Liver (tissue), 3 donors: ENCODE measurements at regions not wholly inside any gene's neighbourhood (a gene's known extent, or its start where the extent isn't known, plus 50 kb on each side); places are given as distances from the start of the nearest gene placed in this dataset.

Experiments used
- CTCF ChIP-seq: fragments of 150-350 bp; IDR thresholded peaks from 2 replicates; pipeline ENCODE4 v1.5.1; 2017; ENCODE audit warnings: improper control_type of control experiment, low read depth, low read length; ENCODE audit not compliant: missing input control
- EGR1 ChIP-seq, 2 donors: IDR thresholded peaks; 2 replicates each; pipeline ENCODE4 v1.6.1; 2016 to 2018; ENCODE audit warnings: antibody characterized with exemption in 2 of 2, low read depth in 2 of 2
- GABPA ChIP-seq, 2 donors: IDR thresholded peaks in 1 of 2; conservative IDR thresholded peaks in 1 of 2; 2 replicates each; pipeline ENCODE4 v1.6.1; 2016; ENCODE audit warnings: antibody characterized with exemption in 2 of 2, mild to moderate bottlenecking in 1 of 2, moderate library complexity in 1 of 2
- JUND ChIP-seq, 2 donors: IDR thresholded peaks; 2 replicates each; pipeline ENCODE4 v1.6.1; 2016; ENCODE audit warnings: antibody characterized with exemption in 2 of 2
- RAD21 ChIP-seq, 2 donors: IDR thresholded peaks; 2 replicates each; pipeline ENCODE4 v1.6.1; 2016; ENCODE audit warnings: antibody characterized with exemption in 2 of 2, mild to moderate bottlenecking in 2 of 2
- SP1 ChIP-seq: IDR thresholded peaks from 2 replicates; pipeline ENCODE4 v1.6.1; 2018; ENCODE audit warnings: antibody characterized with exemption, mild to moderate bottlenecking
- YY1 ChIP-seq: IDR thresholded peaks from 2 replicates; pipeline ENCODE4 v1.6.1; 2016; ENCODE audit warnings: antibody characterized with exemption, mild to moderate bottlenecking
- donor health status: healthy.
- donor health status: healthy.

- TF ChIP-seq EGR1 (IDR thresholded peaks at IDR 0.05; ENCODE audit: low read depth in 2 of 2) (no peak), CTCF (no peak), RAD21 (IDR thresholded peaks at IDR 0.05) (no peak), YY1 (no peak), GABPA (IDR thresholded peaks at IDR 0.05 in 1 of 2, conservative IDR thresholded peaks at IDR 0.05 in 1 of 2) (no peak), JUND (IDR thresholded peaks at IDR 0.05) (no peak), SP1 (no peak)
Measured at GRCh38 chr1:56120021-56120420, 459.3 kb downstream of the PLPP3 start.
